ENCODE measurements at regions not wholly inside any gene's neighbourhood (a gene's known extent, or its start where the extent isn't known, plus 50 kb on each side); places are given as distances from the start of the nearest gene placed in this dataset.

- peaks cover 5% of the 10 kb centered on the region for H3K4me1 Mint-ChIP-seq
- no peak for TF ChIP-seq CTCF (IDR thresholded peaks at IDR 0.05)
- no peak for TF ChIP-seq EZH2 (IDR thresholded peaks at IDR 0.05; ENCODE audit: borderline replicate concordance, insufficient read depth, low read depth, low read length, poor library complexity, severe bottlenecking)
- 94% methylated on average over 3 of the region's 5 CpGs for WGBS (ENCODE audit: insufficient coverage)
- Histone ChIP-seq H3K27ac (ENCODE audit: low read length in 2 of 2) (no peak overlapping the region), H3K4me3 (ENCODE audit: control extremely low read depth in 1 of 5, extremely low read depth in 1 of 5, insufficient read depth in 1 of 5, low read depth in 2 of 5, low read length in 4 of 5) (no peak overlapping the region), H3K36me3 (replicated peaks in 1 of 2; ENCODE audit: control extremely low read depth in 1 of 2, control insufficient read depth in 1 of 2, extremely low read depth in 1 of 2, insufficient read depth in 2 of 2, low read length in 1 of 2) (no peaks in the 10 kb centered on the region), H4K20me1 (ENCODE audit: control insufficient read depth, insufficient read depth, low read length, poor library complexity, severe bottlenecking) (no peaks in the 10 kb centered on the region), H3K79me2 (ENCODE audit: control insufficient read depth, insufficient read depth, low read length) (no peaks in the 10 kb centered on the region), H3K9me3 (ENCODE audit: control extremely low read depth in 1 of 3, control insufficient read depth in 2 of 3, insufficient read depth in 1 of 3, low read length in 2 of 3) (no peaks in the 10 kb centered on the region), H2AFZ (ENCODE audit: insufficient read depth, low read depth, low read length, poor library complexity, severe bottlenecking) (no peak overlapping the region), H3K27me3 (replicated peaks in 1 of 4; ENCODE audit: control extremely low read depth in 1 of 4, control insufficient read depth in 3 of 4, insufficient read depth in 4 of 4, low read length in 3 of 4) (no peaks in the 10 kb centered on the region), H3K4me1 (ENCODE audit: control insufficient read depth in 2 of 2, insufficient read depth in 2 of 2, low read length in 2 of 2) (no peaks in the 10 kb centered on the region), H3K9ac (ENCODE audit: low read length) (no peak overlapping the region), H3K4me2 (replicated peaks; ENCODE audit: low read depth, low read length, poor library complexity, severe bottlenecking) (no peak overlapping the region)
- H3K27me3 Mint-ChIP-seq, result peaks cover 4% of the 10 kb centered on the region
- ATAC-seq (ENCODE audit: low read depth), result no peak
- intact Hi-C loops (cut with micrococcal nuclease), result no loop called here
- ChIA-PET CTCF (interaction anchor here (1.2 kb wide), 1 partner anchor 23 kb away, joined by 3 read pairs; no protein-coding TSS in a partner anchor), POLR2A (no interaction called here)
- peaks cover 4% of the 10 kb centered on the region for H3K9me3 Mint-ChIP-seq (ENCODE audit: insufficient read depth)
- no peak overlapping the region for H3K4me3 Mint-ChIP-seq
- DNase-seq, result no peak
- no peak overlapping the region for H3K27ac Mint-ChIP-seq
These were observed 104.8 kb upstream of the ZNF648 start for GRCh38 chr1:182166321-182166720.

GRCh38 chr1:182164273-182164672 lies 102.8 kb upstream of the ZNF648 start:
- Mint-ChIP-seq H3K4me1 (no peaks in the 10 kb centered on the region), H3K9me3 (ENCODE audit: insufficient read depth) (peaks cover 6% of the 10 kb centered on the region), H3K27me3 (peaks cover 6% of the 10 kb centered on the region), H3K4me3 (no peak overlapping the region), H3K27ac (no peak overlapping the region)
- CTCF ChIA-PET, result no interaction called here
- WGBS (ENCODE audit: insufficient coverage), result 90% methylated on average over 2 of the region's 2 CpGs
- no peaks in the 10 kb centered on the region for H3K27me3 ChIP-seq (replicated peaks in 1 of 4; ENCODE audit: control extremely low read depth in 1 of 4, control insufficient read depth in 3 of 4, insufficient read depth in 4 of 4, low read length in 3 of 4)
- H3K4me2 ChIP-seq (replicated peaks; ENCODE audit: low read depth, low read length, poor library complexity, severe bottlenecking), result no peak overlapping the region
- no peaks in the 10 kb centered on the region for H3K4me1 ChIP-seq (ENCODE audit: control insufficient read depth in 2 of 2, insufficient read depth in 2 of 2, low read length in 2 of 2)
- TF ChIP-seq CTCF (IDR thresholded peaks at IDR 0.05), result no peak
- no peak for TF ChIP-seq EZH2 (IDR thresholded peaks at IDR 0.05; ENCODE audit: borderline replicate concordance, insufficient read depth, low read depth, low read length, poor library complexity, severe bottlenecking)
- no peaks in the 10 kb centered on the region for H4K20me1 ChIP-seq (ENCODE audit: control insufficient read depth, insufficient read depth, low read length, poor library complexity, severe bottlenecking)
- H3K9ac ChIP-seq (ENCODE audit: low read length), result no peak overlapping the region
- H3K79me2 ChIP-seq (ENCODE audit: control insufficient read depth, insufficient read depth, low read length), result no peaks in the 10 kb centered on the region
- H2AFZ ChIP-seq (ENCODE audit: insufficient read depth, low read depth, low read length, poor library complexity, severe bottlenecking), result no peak overlapping the region
- no peaks in the 10 kb centered on the region for H3K36me3 ChIP-seq (replicated peaks in 1 of 2; ENCODE audit: control extremely low read depth in 1 of 2, control insufficient read depth in 1 of 2, extremely low read depth in 1 of 2, insufficient read depth in 2 of 2, low read length in 1 of 2)
- H3K9me3 ChIP-seq (ENCODE audit: control extremely low read depth in 1 of 3, control insufficient read depth in 2 of 3, insufficient read depth in 1 of 3, low read length in 2 of 3), result peaks cover 0 to 4% (median 0%) of the 10 kb centered on the region in 3 donors
- ATAC-seq (ENCODE audit: low read depth) (no peak), DNase-seq (no peak)
- H3K27ac ChIP-seq (ENCODE audit: low read length in 2 of 2), result no peak overlapping the region
- intact Hi-C loops (cut with micrococcal nuclease), result no loop called here
- POLR2A ChIA-PET, result no interaction called here
- no peak overlapping the region for H3K4me3 ChIP-seq (ENCODE audit: control extremely low read depth in 1 of 5, extremely low read depth in 1 of 5, insufficient read depth in 1 of 5, low read depth in 2 of 5, low read length in 4 of 5)

Measured in B cell (primary cell).